Calu3 (cell line): ENCODE measurements at regions not wholly inside any gene's neighbourhood (a gene's known extent, or its start where the extent isn't known, plus 50 kb on each side); places are given as distances from the start of the nearest gene placed in this dataset.

Source experiments
- BruUV-seq: library from RNA; stranded (reverse); fragments of 400-500 nt; replicated peaks from 2 replicates; lab custom pipeline; 2021; lab: Mats Ljungman, UMichigan
- CTCF ChIA-PET: fragments of 300-600 bp; sonication (Branson Sonifier 250); formaldehyde crosslinking; loops from one replicate; lab custom pipeline; 2022; ENCODE audit warnings: antibody characterized with exemption; lab: Charles Lee
- DNase-seq: peaks from one replicate; pipeline ENCODE4 v3.0.0; 2022
- H3K27ac Mint-ChIP-seq: one replicate; pipeline ENCODE4 v1.8.0; 2022; ENCODE audit warnings: mixed read lengths; ENCODE audit not compliant: unreplicated experiment
- H3K27me3 Mint-ChIP-seq: one replicate; pipeline ENCODE4 v1.8.0; 2022; ENCODE audit warnings: mixed read lengths; ENCODE audit not compliant: unreplicated experiment
- H3K36me3 Mint-ChIP-seq: one replicate; pipeline ENCODE4 v1.8.0; 2022; ENCODE audit warnings: mild to moderate bottlenecking, moderate library complexity, mixed read lengths; ENCODE audit not compliant: insufficient read depth, unreplicated experiment
- H3K4me1 Mint-ChIP-seq: one replicate; pipeline ENCODE4 v1.8.0; 2022; ENCODE audit warnings: mild to moderate bottlenecking, low read depth, mixed read lengths; ENCODE audit not compliant: unreplicated experiment
- H3K4me3 Mint-ChIP-seq: one replicate; pipeline ENCODE4 v1.8.0; 2022; ENCODE audit warnings: mild to moderate bottlenecking, low read depth, moderate library complexity, mixed read lengths; ENCODE audit not compliant: unreplicated experiment
- H3K9me3 Mint-ChIP-seq: one replicate; pipeline ENCODE4 v1.8.0; 2022; ENCODE audit warnings: low read depth, mixed read lengths; ENCODE audit not compliant: unreplicated experiment
- intact Hi-C: fragments of 100-400 bp; cut with micrococcal nuclease; formaldehyde crosslinking; loops from one replicate; pipeline ENCODE4 v1.10.0; 2022; ENCODE audit not compliant: unreplicated experiment
- TF ChIP-seq, protein P1 (sequence below): fragments of 200-600 bp; IDR thresholded peaks from one replicate; pipeline ENCODE4 v1.8.0; 2022; ENCODE audit warnings: antibody characterized with exemption; ENCODE audit not compliant: unreplicated experiment

DNA sequence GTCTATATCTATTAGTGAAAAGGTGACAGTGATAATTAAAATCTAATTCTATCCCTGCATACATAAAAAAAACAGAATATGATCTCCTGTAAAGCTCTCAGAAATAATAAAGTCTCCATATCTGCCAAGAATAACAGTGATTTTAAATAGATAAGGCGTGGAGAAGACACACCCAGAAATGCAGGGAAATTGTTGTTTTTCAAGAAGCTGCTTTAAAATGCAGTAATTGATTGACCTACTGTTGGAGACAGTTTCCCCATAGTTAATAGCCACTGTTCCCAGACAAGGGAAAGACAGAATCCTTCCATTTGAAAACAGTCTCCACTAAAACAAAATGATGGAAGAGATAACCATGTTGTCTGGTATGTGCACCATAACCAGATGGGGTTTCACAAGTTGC is 571.5 kb upstream of the CDH5 start:
- TF ChIP-seq, protein P1, sequence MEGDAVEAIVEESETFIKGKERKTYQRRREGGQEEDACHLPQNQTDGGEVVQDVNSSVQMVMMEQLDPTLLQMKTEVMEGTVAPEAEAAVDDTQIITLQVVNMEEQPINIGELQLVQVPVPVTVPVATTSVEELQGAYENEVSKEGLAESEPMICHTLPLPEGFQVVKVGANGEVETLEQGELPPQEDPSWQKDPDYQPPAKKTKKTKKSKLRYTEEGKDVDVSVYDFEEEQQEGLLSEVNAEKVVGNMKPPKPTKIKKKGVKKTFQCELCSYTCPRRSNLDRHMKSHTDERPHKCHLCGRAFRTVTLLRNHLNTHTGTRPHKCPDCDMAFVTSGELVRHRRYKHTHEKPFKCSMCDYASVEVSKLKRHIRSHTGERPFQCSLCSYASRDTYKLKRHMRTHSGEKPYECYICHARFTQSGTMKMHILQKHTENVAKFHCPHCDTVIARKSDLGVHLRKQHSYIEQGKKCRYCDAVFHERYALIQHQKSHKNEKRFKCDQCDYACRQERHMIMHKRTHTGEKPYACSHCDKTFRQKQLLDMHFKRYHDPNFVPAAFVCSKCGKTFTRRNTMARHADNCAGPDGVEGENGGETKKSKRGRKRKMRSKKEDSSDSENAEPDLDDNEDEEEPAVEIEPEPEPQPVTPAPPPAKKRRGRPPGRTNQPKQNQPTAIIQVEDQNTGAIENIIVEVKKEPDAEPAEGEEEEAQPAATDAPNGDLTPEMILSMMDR = no peak
- no TSS peak for BruUV-seq
- H3K4me1 Mint-ChIP-seq = no peaks in the 10 kb centered on the region
- DNase-seq = no peak
- H3K27ac Mint-ChIP-seq = no peak overlapping the region
- CTCF ChIA-PET = no interaction called here
- no peaks in the 10 kb centered on the region for H3K9me3 Mint-ChIP-seq
- H3K27me3 Mint-ChIP-seq = peaks cover 32% of the 10 kb centered on the region
- no peak overlapping the region for H3K4me3 Mint-ChIP-seq
- no peaks in the 10 kb centered on the region for H3K36me3 Mint-ChIP-seq
- intact Hi-C loops = no loop called here

DNA sequence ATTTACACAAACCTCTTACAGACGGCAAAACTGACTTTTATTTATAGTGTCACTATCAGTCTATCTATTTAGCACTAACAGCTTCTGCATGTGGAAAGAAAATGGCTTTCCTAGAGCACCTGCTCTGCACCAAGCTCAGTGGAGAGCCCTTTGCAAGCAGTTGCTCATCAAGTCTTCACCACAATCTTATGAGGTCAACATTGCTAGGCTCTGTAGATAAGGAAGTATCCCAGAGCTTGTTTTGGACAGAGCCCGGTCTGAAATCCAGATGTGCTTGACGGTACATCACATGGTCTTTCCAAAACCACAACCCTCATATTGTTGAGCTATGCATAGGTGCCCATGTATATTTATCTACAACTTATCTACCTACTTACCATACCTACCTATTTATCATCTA is 572.7 kb upstream of the CDH5 start:
- DNase-seq = no peak
- TF ChIP-seq, protein P1 = no peak
- no peak overlapping the region for H3K27ac Mint-ChIP-seq
- CTCF ChIA-PET = no interaction called here
- intact Hi-C loops = no loop called here
- H3K9me3 Mint-ChIP-seq = no peaks in the 10 kb centered on the region
- BruUV-seq = no TSS peak
- no peak overlapping the region for H3K4me3 Mint-ChIP-seq
- H3K4me1 Mint-ChIP-seq = no peaks in the 10 kb centered on the region
- peaks cover 32% of the 10 kb centered on the region for H3K27me3 Mint-ChIP-seq
- H3K36me3 Mint-ChIP-seq = no peaks in the 10 kb centered on the region

DNA sequence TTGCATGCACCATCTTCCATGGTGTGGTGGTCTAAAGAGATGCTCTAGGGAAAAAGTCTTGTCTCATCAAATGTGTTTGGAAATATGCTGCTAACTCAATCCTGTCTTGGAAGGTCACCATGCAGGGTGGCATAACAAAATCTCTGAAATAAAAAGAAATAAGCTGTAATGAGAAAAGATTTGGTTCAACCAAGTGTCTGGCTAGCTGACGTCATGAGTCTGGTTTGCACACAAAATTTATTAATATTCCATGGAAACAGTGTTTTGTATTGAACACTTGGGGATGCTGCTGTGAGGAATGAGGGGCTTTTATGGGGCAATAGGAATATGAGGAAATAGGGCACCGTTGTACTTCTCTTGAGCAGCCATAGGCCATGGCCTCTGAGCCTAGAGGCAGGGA is 575.7 kb upstream of the CDH5 start:
- H3K9me3 Mint-ChIP-seq = no peaks in the 10 kb centered on the region
- peaks cover 11% of the 10 kb centered on the region for H3K27me3 Mint-ChIP-seq
- no peak overlapping the region for H3K27ac Mint-ChIP-seq
- TF ChIP-seq, protein P1 = no peak
- no TSS peak for BruUV-seq
- H3K4me3 Mint-ChIP-seq = no peak overlapping the region
- intact Hi-C loops = no loop called here
- no peaks in the 10 kb centered on the region for H3K4me1 Mint-ChIP-seq
- H3K36me3 Mint-ChIP-seq = no peaks in the 10 kb centered on the region
- DNase-seq = no peak
- CTCF ChIA-PET = no interaction called here

DNA sequence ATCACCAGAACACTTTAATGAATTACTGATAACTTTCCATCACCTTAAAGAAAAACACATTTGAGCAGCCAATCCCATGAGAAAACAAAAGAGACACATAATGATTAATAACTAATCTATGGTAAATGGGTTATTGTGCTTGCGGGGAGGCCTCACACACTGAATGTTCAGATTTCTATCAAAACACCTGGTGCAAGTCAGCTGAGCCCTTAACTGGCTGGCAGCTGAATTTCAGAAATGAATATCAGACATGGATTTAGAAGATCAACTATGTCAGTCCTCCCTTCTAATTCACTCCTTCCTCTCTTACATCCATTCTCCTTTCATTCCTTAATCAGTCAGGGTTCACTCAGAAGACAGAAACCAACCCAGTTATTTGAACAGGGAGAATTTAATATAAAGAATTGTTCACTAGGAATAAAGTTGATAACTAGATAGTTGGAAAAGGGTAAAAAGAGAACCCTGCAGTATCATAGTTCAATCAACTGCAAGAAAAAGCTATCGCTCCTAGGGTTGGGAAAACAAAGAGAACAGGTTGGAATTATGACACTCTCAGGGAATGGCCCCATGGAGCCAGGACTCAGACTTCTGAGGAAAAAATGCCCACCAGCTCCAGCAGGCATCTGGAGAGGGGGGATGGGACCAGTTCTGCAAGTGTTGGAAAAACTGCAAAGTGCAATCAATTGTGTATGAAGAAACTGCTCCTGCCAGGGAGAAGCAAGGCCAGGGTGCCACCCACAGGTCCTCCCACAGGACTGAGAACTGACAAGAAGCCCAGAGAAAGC is 577.1 kb upstream of the CDH5 start:
- H3K4me1 Mint-ChIP-seq = no peaks in the 10 kb centered on the region
- TF ChIP-seq, protein P1 = no peak
- H3K27ac Mint-ChIP-seq = no peak overlapping the region
- no TSS peak for BruUV-seq
- intact Hi-C loops = no loop called here
- no peak overlapping the region for H3K4me3 Mint-ChIP-seq
- no peak for DNase-seq
- no peaks in the 10 kb centered on the region for H3K36me3 Mint-ChIP-seq
- H3K27me3 Mint-ChIP-seq = peaks cover 19% of the 10 kb centered on the region
- CTCF ChIA-PET = no interaction called here
- H3K9me3 Mint-ChIP-seq = peaks cover 3% of the 10 kb centered on the region
